Naive thymus-derived CD8-positive, alpha-beta T cell (primary cell): ENCODE measurements at regions not wholly inside any gene's neighbourhood (a gene's known extent, or its start where the extent isn't known, plus 50 kb on each side); places are given as distances from the start of the nearest gene placed in this dataset.

ENCODE experiments used
- ATAC-seq, 2 donors: fragments of 150-1000 bp; cut with Tn5 transposase in 1 of 2; sonication (Bioruptor Pico), chemical (Tn5 transposase) in 1 of 2; 1 replicate in 1 of 2; 2 replicates in 1 of 2; pipeline ENCODE4 v1.10.0; 2021; ENCODE audit warnings: mild to moderate bottlenecking in 2 of 2, moderate library complexity in 2 of 2
- POLR2A ChIA-PET: fragments of 350-600 bp; sonication (Branson Sonifier 250); formaldehyde crosslinking; loops from one replicate; lab custom pipeline; 2021; ENCODE audit warnings: antibody characterized with exemption; lab: Charles Lee
- DNase-seq, 10 donors: peaks; one replicate each; pipeline versions ENCODE4 v3.0.0 to v3.0.0-alpha.2; 2020 to 2022
- H3K27ac Mint-ChIP-seq, 10 donors: one replicate each; pipeline ENCODE4 v1.8.0; 2020 to 2022; ENCODE audit warnings: mild to moderate bottlenecking in 10 of 10, mixed read lengths in 10 of 10, moderate library complexity in 4 of 10, inconsistent platforms in 1 of 10
- H3K27me3 Mint-ChIP-seq, 5 donors: one replicate each; pipeline ENCODE4 v1.8.0; 2021 to 2022; ENCODE audit warnings: mixed read lengths in 5 of 5
- H3K36me3 Mint-ChIP-seq, 3 donors: one replicate each; pipeline ENCODE4 v1.8.0; 2020 to 2022; ENCODE audit warnings: mixed read lengths in 3 of 3, mild to moderate bottlenecking in 2 of 3, inconsistent platforms in 1 of 3
- H3K4me1 Mint-ChIP-seq, 4 donors: one replicate each; pipeline ENCODE4 v1.8.0; 2021 to 2022; ENCODE audit warnings: mixed read lengths in 4 of 4
- H3K4me3 Mint-ChIP-seq, 10 donors: one replicate each; pipeline ENCODE4 v1.8.0; 2020 to 2022; ENCODE audit warnings: mild to moderate bottlenecking in 10 of 10, mixed read lengths in 10 of 10, moderate library complexity in 6 of 10, inconsistent platforms in 1 of 10
- H3K9me3 Mint-ChIP-seq, 9 donors: one replicate each; pipeline ENCODE4 v1.8.0; 2020 to 2022; ENCODE audit warnings: mixed read lengths in 9 of 9, mild to moderate bottlenecking in 3 of 9, inconsistent platforms in 1 of 9, moderate library complexity in 1 of 9

GRCh38 chr2:203651621-203652020, 54.8 kb upstream of the CD28 start:
- Mint-ChIP-seq H3K27ac (peak overlapping the region in 3 of 10 donors; percentile 37 to 58 (median 51)), H3K36me3 (no peaks in the 10 kb centered on the region), H3K4me3 (no peak overlapping the region), H3K9me3 (no peaks in the 10 kb centered on the region), H3K4me1 (peaks cover 9 to 35% (median 23%) of the 10 kb centered on the region in 4 donors), H3K27me3 (peaks cover 0 to 3% (median 0%) of the 10 kb centered on the region in 5 donors)
- DNase-seq: no peak
- ATAC-seq: no peak
- POLR2A ChIA-PET: no interaction called here

GRCh38 chr2:203654826-203655225, 51.6 kb upstream of the CD28 start:
- H3K4me3 Mint-ChIP-seq: no peak overlapping the region
- peak overlapping the region in 4 of 10 donors; percentile 10 to 60 (median 38) for H3K27ac Mint-ChIP-seq
- ATAC-seq (no peak), DNase-seq (no peak)
- POLR2A ChIA-PET: no interaction called here
- H3K36me3 Mint-ChIP-seq: no peaks in the 10 kb centered on the region
- peaks cover 18 to 51% (median 31%) of the 10 kb centered on the region in 4 donors for H3K4me1 Mint-ChIP-seq
- no peaks in the 10 kb centered on the region for H3K9me3 Mint-ChIP-seq
- peaks cover 0 to 5% (median 0%) of the 10 kb centered on the region in 5 donors for H3K27me3 Mint-ChIP-seq

GRCh38 chr2:203656522-203657287, 49.7 kb upstream of the CD28 start:
- Mint-ChIP-seq H3K9me3 (no peaks in the 10 kb centered on the region), H3K27me3 (peaks cover 0 to 5% (median 0%) of the 10 kb centered on the region in 5 donors), H3K27ac (peak overlapping the region in 1 of 10 donors; percentile 5), H3K4me1 (peaks cover 20 to 46% (median 29%) of the 10 kb centered on the region in 4 donors), H3K36me3 (no peaks in the 10 kb centered on the region), H3K4me3 (no peak overlapping the region)
- POLR2A ChIA-PET: no interaction called here
- DNase-seq: no peak
- no peak for ATAC-seq
